Suprapubic skin (tissue), 4 donors: ENCODE measurements at regions not wholly inside any gene's neighbourhood (a gene's known extent, or its start where the extent isn't known, plus 50 kb on each side); places are given as distances from the start of the nearest gene placed in this dataset.

Source experiments
- CTCF ChIP-seq, 2 donors: fragments of 200-600 bp in 1 of 2; fragments of 450-650 bp in 1 of 2; sonication (generic) in 1 of 2; IDR thresholded peaks; one replicate each; pipeline ENCODE4 v1.5.1; 2016 to 2019; ENCODE audit warnings: antibody characterized with exemption in 2 of 2, mild to moderate bottlenecking in 1 of 2, moderate library complexity in 1 of 2
- EP300 ChIP-seq: sonication (generic); formaldehyde crosslinking; IDR thresholded peaks from one replicate; pipeline ENCODE4 v1.6.1; 2017; ENCODE audit warnings: antibody characterized with exemption
- POLR2A ChIP-seq, 2 donors: fragments of 450-650 bp; IDR thresholded peaks; one replicate each; pipeline ENCODE4 v1.6.1; 2017; ENCODE audit warnings: antibody characterized with exemption in 2 of 2, mild to moderate bottlenecking in 2 of 2, moderate library complexity in 2 of 2
- POLR2AphosphoS5 ChIP-seq, 3 donors: sonication (generic); formaldehyde crosslinking; IDR thresholded peaks; one replicate each; pipeline ENCODE4 v1.6.1; 2017; ENCODE audit warnings: antibody characterized with exemption in 3 of 3

DNA sequence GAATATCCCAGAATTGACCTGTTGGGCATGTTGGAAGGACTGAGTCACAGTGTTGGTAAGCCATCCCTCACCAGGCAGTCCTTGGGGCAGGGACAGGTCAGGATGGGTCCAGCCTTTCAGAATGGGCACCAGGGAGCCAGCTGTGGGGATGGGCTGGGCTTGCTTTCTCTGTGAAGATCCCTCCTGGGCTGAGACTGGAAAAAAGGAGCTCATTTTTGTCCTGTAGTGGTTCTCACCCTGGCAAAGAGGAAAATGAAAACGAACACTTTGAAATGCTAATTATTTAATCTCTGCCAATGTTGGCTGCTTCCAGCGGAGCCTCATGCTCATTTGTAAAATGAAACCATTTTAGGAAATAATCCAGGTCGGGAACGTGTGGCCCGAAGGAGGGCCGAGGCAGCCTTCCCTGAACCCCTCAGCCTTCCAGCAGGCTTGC, 237.5 kb upstream of the SALL1 start:
- TF ChIP-seq CTCF (IDR thresholded peaks at IDR 0.05) (no peak), EP300 (no peak), POLR2A (IDR thresholded peaks at IDR 0.05) (no peak), POLR2AphosphoS5 (IDR thresholded peaks at IDR 0.05) (no peak)
